Keratinocyte (primary cell): ENCODE measurements at regions not wholly inside any gene's neighbourhood (a gene's known extent, or its start where the extent isn't known, plus 50 kb on each side); places are given as distances from the start of the nearest gene placed in this dataset.

Experiments used
- DNase-seq: peaks from one replicate; pipeline ENCODE4 v3.0.0-alpha.2; 2011; ENCODE audit warnings: low read depth, missing footprints, low spot score
- FAIRE-seq: peaks from 2 replicates; lab custom pipeline; 2011; peaks lifted over from hg19 to GRCh38; lab: Jason Lieb, UNC
- H2AFZ ChIP-seq: 2 replicates; pipeline ENCODE4 v1.6.0; 2012; ENCODE audit warnings: low read length, control low read depth, inconsistent platforms; ENCODE audit not compliant: control insufficient read depth
- H3K27ac ChIP-seq: 2 replicates; pipeline ENCODE4 v1.5.1; 2011; ENCODE audit warnings: low read length; ENCODE audit not compliant: control insufficient read depth, insufficient read depth
- H3K27me3 ChIP-seq: 3 replicates; pipeline ENCODE4 v1.6.0; 2011; ENCODE audit warnings: low read length; ENCODE audit not compliant: control insufficient read depth, insufficient read depth; ENCODE audit errors: extremely low read depth
- H3K36me3 ChIP-seq, 2 experiments: 2 replicates in 1 of 2; 3 replicates in 1 of 2; pipeline ENCODE4 v1.5.1; 2011; ENCODE audit warnings: low read length in 2 of 2, mild to moderate bottlenecking in 1 of 2; ENCODE audit not compliant: control insufficient read depth in 2 of 2, insufficient read depth in 2 of 2; ENCODE audit errors: extremely low read depth in 1 of 2
- H3K4me1 ChIP-seq: 3 replicates; pipeline ENCODE4 v1.5.1; 2011; ENCODE audit warnings: low read length; ENCODE audit not compliant: control insufficient read depth, insufficient read depth; ENCODE audit errors: extremely low read depth
- H3K4me2 ChIP-seq: 3 replicates; pipeline ENCODE4 v1.6.0; 2011; ENCODE audit warnings: low read depth, low read length; ENCODE audit not compliant: control insufficient read depth, insufficient read depth; ENCODE audit errors: extremely low read depth
- H3K4me3 ChIP-seq, 3 experiments: fragments of 200-600 bp in 1 of 3; sonication (generic) in 1 of 3; 2 replicates in 2 of 3; 3 replicates in 1 of 3; pipeline ENCODE4 v1.5.1; 2011 to 2016; ENCODE audit warnings: low read length in 3 of 3, mild to moderate bottlenecking in 3 of 3, control low read depth in 2 of 3, inconsistent platforms in 1 of 3, low read depth in 1 of 3, mixed read lengths in 1 of 3, mixed run types in 1 of 3, moderate library complexity in 1 of 3; ENCODE audit not compliant: control insufficient read depth in 2 of 3, insufficient read depth in 2 of 3; ENCODE audit errors: extremely low read depth in 1 of 3
- H3K79me2 ChIP-seq: 2 replicates; pipeline ENCODE4 v1.6.0; 2012; ENCODE audit warnings: low read length; ENCODE audit not compliant: control insufficient read depth, insufficient read depth
- H3K9ac ChIP-seq: 3 replicates; pipeline ENCODE4 v1.6.0; 2011; ENCODE audit warnings: low read length; ENCODE audit not compliant: control insufficient read depth, insufficient read depth; ENCODE audit errors: extremely low read depth
- H3K9me1 ChIP-seq: 3 replicates; pipeline ENCODE4 v1.6.0; 2011; ENCODE audit warnings: low read length; ENCODE audit not compliant: control insufficient read depth, insufficient read depth; ENCODE audit errors: extremely low read depth
- H3K9me3 ChIP-seq: 2 replicates; pipeline ENCODE4 v1.5.1; 2012; ENCODE audit warnings: low read depth, low read length; ENCODE audit not compliant: control insufficient read depth
- H4K20me1 ChIP-seq: 3 replicates; pipeline ENCODE4 v1.6.0; 2011; ENCODE audit warnings: low read length; ENCODE audit not compliant: control insufficient read depth, insufficient read depth; ENCODE audit errors: extremely low read depth
- CTCF ChIP-seq, 3 experiments: IDR thresholded peaks in 1 of 3; conservative IDR thresholded peaks in 1 of 3; optimal IDR thresholded peaks in 1 of 3; 2 replicates in 2 of 3; 3 replicates in 1 of 3; pipeline versions ENCODE3 to v1.5.1; 2011; ENCODE audit warnings: low read length in 3 of 3, mild to moderate bottlenecking in 3 of 3, moderate library complexity in 2 of 3, control low read depth in 1 of 3, inconsistent platforms in 1 of 3; ENCODE audit not compliant: insufficient read depth in 2 of 3; ENCODE audit errors: extremely low read depth in 1 of 3
- EZH2 ChIP-seq: IDR thresholded peaks from one replicate; pipeline ENCODE4 v1.6.1; 2012; ENCODE audit warnings: inconsistent platforms, mild to moderate bottlenecking, low read length, moderate library complexity
- dilution Hi-C: fragments of 300-500 bp; cut with MboI; formaldehyde crosslinking; loops from one replicate; pipeline ENCODE4 v1.7.0; 2020; ENCODE audit warnings: low sequenced_read_pairs; ENCODE audit not compliant: extremely low pct_ligation_motif_present

GRCh38 chr3:64360280-64360679 is 135.0 kb upstream of the PRICKLE2 start:
- H3K27me3 ChIP-seq: no peaks in the 10 kb centered on the region
- no peaks in the 10 kb centered on the region for H3K79me2 ChIP-seq
- no peak overlapping the region for H3K4me2 ChIP-seq
- H3K9me1 ChIP-seq: no peaks in the 10 kb centered on the region
- no peak overlapping the region for H3K9ac ChIP-seq
- no peak overlapping the region for H2AFZ ChIP-seq
- H3K4me3 ChIP-seq: no peak overlapping the region
- TF ChIP-seq EZH2 (no peak), CTCF (optimal IDR thresholded peaks at IDR 0.05 in 1 of 3, IDR thresholded peaks at IDR 0.05 in 1 of 3, conservative IDR thresholded peaks at IDR 0.05 in 1 of 3; ENCODE audit: extremely low read depth in 1 of 3, insufficient read depth in 2 of 3, low read length in 3 of 3) (no peak)
- no peak overlapping the region for H3K27ac ChIP-seq
- DNase-seq (no peak), FAIRE-seq (no peak)
- H4K20me1 ChIP-seq: no peaks in the 10 kb centered on the region
- dilution Hi-C loops: no loop called here
- no peaks in the 10 kb centered on the region for H3K36me3 ChIP-seq
- no peaks in the 10 kb centered on the region for H3K9me3 ChIP-seq
- peaks cover 4% of the 10 kb centered on the region for H3K4me1 ChIP-seq

GRCh38 chr3:64359735-64360134 is 134.5 kb upstream of the PRICKLE2 start:
- H3K9me1 ChIP-seq: no peaks in the 10 kb centered on the region
- no peaks in the 10 kb centered on the region for H3K27me3 ChIP-seq
- dilution Hi-C loops: no loop called here
- no peak overlapping the region for H3K9ac ChIP-seq
- H2AFZ ChIP-seq: no peak overlapping the region
- FAIRE-seq (no peak), DNase-seq (no peak)
- no peak overlapping the region for H3K4me2 ChIP-seq
- H3K9me3 ChIP-seq: no peaks in the 10 kb centered on the region
- TF ChIP-seq CTCF (optimal IDR thresholded peaks at IDR 0.05 in 1 of 3, IDR thresholded peaks at IDR 0.05 in 1 of 3, conservative IDR thresholded peaks at IDR 0.05 in 1 of 3; ENCODE audit: extremely low read depth in 1 of 3, insufficient read depth in 2 of 3, low read length in 3 of 3): no peak
- no peak for TF ChIP-seq EZH2
- H4K20me1 ChIP-seq: no peaks in the 10 kb centered on the region
- no peak overlapping the region for H3K4me3 ChIP-seq
- H3K36me3 ChIP-seq: no peaks in the 10 kb centered on the region
- no peaks in the 10 kb centered on the region for H3K79me2 ChIP-seq
- no peak overlapping the region for H3K27ac ChIP-seq
- peaks cover 10% of the 10 kb centered on the region for H3K4me1 ChIP-seq
